Vagina (tissue), 2 donors: ENCODE measurements at regions not wholly inside any gene's neighbourhood (a gene's known extent, or its start where the extent isn't known, plus 50 kb on each side); places are given as distances from the start of the nearest gene placed in this dataset.

ENCODE experiments used
- DNase-seq, 2 donors: peaks; one replicate each; pipeline ENCODE4 v3.0.0-alpha.2; 2017; ENCODE audit errors: extremely low spot score in 2 of 2
- H3K27ac ChIP-seq: fragments of 200-600 bp; sonication (generic); one replicate; pipeline ENCODE4 v1.5.1; 2019
- H3K27me3 ChIP-seq: fragments of 200-600 bp; sonication (generic); one replicate; pipeline ENCODE4 v1.5.1; 2019
- H3K36me3 ChIP-seq, 2 donors: fragments of 200-600 bp; sonication (generic); one replicate each; pipeline ENCODE4 v1.5.1; 2017 to 2019
- H3K4me1 ChIP-seq: fragments of 200-600 bp; sonication (generic); one replicate; pipeline ENCODE4 v1.5.1; 2019
- H3K4me3 ChIP-seq, 2 donors: fragments of 200-600 bp; sonication (generic); 1 replicate in 1 of 2; 2 replicates in 1 of 2; pipeline ENCODE4 v1.5.1; 2016 to 2019
- H3K9me3 ChIP-seq: fragments of 200-600 bp; sonication (generic); one replicate; pipeline ENCODE4 v1.5.1; 2019
- POLR2A ChIP-seq, 2 donors: fragments of 450-650 bp; IDR thresholded peaks; one replicate each; pipeline ENCODE4 v1.6.1; 2017; ENCODE audit warnings: antibody characterized with exemption in 2 of 2, mild to moderate bottlenecking in 2 of 2, moderate library complexity in 2 of 2
- POLR2AphosphoS5 ChIP-seq, 2 donors: sonication (generic); formaldehyde crosslinking; IDR thresholded peaks; one replicate each; pipeline ENCODE4 v1.9.0; 2017; ENCODE audit warnings: antibody characterized with exemption in 2 of 2, mild to moderate bottlenecking in 2 of 2, low read depth in 1 of 2; ENCODE audit not compliant: insufficient read depth in 1 of 2
- intact Hi-C: fragments of 100-400 bp; cut with DNase I; formaldehyde crosslinking; loops from one replicate; pipeline ENCODE4 v1.15.1; 2023
- TF ChIP-seq, protein P1 (sequence below), 3 experiments: fragments of 450-650 bp in 2 of 3; fragments of 200-600 bp in 1 of 3; sonication (generic) in 1 of 3; IDR thresholded peaks; one replicate each; pipeline ENCODE4 v1.5.1; 2017 to 2019; ENCODE audit warnings: antibody characterized with exemption in 3 of 3, mild to moderate bottlenecking in 2 of 3, moderate library complexity in 2 of 3

DNA sequence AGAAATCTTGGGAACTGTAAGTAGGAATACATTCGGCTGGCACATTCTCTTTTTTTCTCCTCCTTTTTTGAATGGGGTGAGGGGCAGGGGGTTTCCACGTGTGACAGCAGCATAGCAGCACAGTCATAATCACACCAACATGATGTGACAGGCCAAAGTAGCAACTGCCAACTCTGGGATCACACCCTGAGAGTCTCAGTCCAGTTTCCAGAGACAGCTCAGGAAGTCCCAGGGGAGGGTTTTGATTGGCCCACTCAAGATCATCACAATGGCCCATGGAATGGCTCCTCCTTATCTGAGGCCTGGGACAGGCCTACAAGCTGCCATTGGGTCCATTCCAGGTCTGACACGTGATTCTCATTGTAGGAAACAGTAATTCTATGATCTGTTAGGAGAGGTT is 207.1 kb upstream of the ASIC2 start:
- Histone ChIP-seq H3K27me3 (no peaks in the 10 kb centered on the region), H3K4me1 (peaks cover 10% of the 10 kb centered on the region), H3K4me3 (no peak overlapping the region), H3K36me3 (no peaks in the 10 kb centered on the region), H3K27ac (no peak overlapping the region), H3K9me3 (no peaks in the 10 kb centered on the region)
- TF ChIP-seq POLR2A (IDR thresholded peaks at IDR 0.05) (no peak), POLR2AphosphoS5 (IDR thresholded peaks at IDR 0.05; ENCODE audit: insufficient read depth in 1 of 2, low read depth in 1 of 2) (no peak)
- TF ChIP-seq, protein P1, sequence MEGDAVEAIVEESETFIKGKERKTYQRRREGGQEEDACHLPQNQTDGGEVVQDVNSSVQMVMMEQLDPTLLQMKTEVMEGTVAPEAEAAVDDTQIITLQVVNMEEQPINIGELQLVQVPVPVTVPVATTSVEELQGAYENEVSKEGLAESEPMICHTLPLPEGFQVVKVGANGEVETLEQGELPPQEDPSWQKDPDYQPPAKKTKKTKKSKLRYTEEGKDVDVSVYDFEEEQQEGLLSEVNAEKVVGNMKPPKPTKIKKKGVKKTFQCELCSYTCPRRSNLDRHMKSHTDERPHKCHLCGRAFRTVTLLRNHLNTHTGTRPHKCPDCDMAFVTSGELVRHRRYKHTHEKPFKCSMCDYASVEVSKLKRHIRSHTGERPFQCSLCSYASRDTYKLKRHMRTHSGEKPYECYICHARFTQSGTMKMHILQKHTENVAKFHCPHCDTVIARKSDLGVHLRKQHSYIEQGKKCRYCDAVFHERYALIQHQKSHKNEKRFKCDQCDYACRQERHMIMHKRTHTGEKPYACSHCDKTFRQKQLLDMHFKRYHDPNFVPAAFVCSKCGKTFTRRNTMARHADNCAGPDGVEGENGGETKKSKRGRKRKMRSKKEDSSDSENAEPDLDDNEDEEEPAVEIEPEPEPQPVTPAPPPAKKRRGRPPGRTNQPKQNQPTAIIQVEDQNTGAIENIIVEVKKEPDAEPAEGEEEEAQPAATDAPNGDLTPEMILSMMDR (IDR thresholded peaks at IDR 0.05), result no peak
- DNase-seq, result no peak
- intact Hi-C loops, result no loop called here

- no peak overlapping the region for H3K4me3 ChIP-seq
- no peak overlapping the region for H3K27ac ChIP-seq
- H3K27me3 ChIP-seq, result no peaks in the 10 kb centered on the region
- no peak for DNase-seq
- intact Hi-C loops, result no loop called here
- H3K9me3 ChIP-seq, result no peaks in the 10 kb centered on the region
- no peak for TF ChIP-seq POLR2A (IDR thresholded peaks at IDR 0.05)
- TF ChIP-seq, protein P1 (IDR thresholded peaks at IDR 0.05), result no peak
- no peak for TF ChIP-seq POLR2AphosphoS5 (IDR thresholded peaks at IDR 0.05; ENCODE audit: insufficient read depth in 1 of 2, low read depth in 1 of 2)
- H3K4me1 ChIP-seq, result peaks cover 10% of the 10 kb centered on the region
- no peaks in the 10 kb centered on the region for H3K36me3 ChIP-seq
These were observed 208.1 kb upstream of the ASIC2 start for GRCh38 chr17:33501185-33501584.

- DNase-seq, result no peak
- intact Hi-C loops, result no loop called here
- TF ChIP-seq, protein P1 (IDR thresholded peaks at IDR 0.05), result no peak
- TF ChIP-seq POLR2AphosphoS5 (IDR thresholded peaks at IDR 0.05; ENCODE audit: insufficient read depth in 1 of 2, low read depth in 1 of 2) (no peak), POLR2A (IDR thresholded peaks at IDR 0.05) (no peak)
- Histone ChIP-seq H3K4me3 (no peak overlapping the region), H3K9me3 (no peaks in the 10 kb centered on the region), H3K36me3 (no peaks in the 10 kb centered on the region), H3K27me3 (no peaks in the 10 kb centered on the region), H3K27ac (no peak overlapping the region), H3K4me1 (no peaks in the 10 kb centered on the region)
These were observed 211.5 kb upstream of the ASIC2 start for GRCh38 chr17:33504571-33504970.

DNA sequence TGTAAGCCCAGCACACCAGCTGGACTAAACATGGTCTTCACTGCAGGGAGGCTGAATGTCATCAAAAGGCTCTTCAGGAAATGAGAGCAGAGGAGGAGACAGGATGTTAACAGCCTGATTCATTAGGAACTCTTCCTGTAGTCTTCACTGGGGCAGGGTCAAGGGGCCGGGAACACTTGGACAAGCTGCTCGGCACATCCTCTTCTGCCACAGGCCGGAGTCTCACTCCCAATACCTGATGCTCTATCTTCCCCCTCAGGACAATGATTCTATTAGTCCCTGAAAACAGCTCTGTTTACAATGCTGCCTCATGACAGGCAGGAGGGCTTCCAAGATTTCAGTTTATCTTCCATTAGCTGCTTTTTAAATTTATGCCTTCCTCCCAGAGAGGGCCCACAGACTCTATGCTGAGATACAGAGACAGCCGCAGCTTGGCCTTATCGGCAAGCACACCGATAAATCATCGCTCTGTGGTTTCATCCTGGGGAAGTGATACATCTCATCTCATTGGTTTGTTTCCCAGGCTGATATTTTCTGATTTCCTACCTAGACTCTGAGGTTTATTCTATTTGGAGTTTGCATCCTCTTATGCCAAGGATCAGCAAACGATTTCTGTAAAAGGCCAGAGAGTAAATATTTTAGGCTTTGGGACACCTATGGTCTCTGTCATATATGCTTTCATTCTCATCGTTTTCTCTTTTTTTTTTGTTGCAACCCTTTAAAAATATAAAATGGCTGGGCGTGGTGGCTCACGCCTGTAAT is 214.0 kb upstream of the ASIC2 start:
- no peaks in the 10 kb centered on the region for H3K4me1 ChIP-seq
- H3K4me3 ChIP-seq, result no peak overlapping the region
- H3K27me3 ChIP-seq, result no peaks in the 10 kb centered on the region
- no peaks in the 10 kb centered on the region for H3K36me3 ChIP-seq
- no peaks in the 10 kb centered on the region for H3K9me3 ChIP-seq
- H3K27ac ChIP-seq, result peak overlapping the region; percentile 8
- DNase-seq, result no peak
- intact Hi-C loops, result no loop called here
- no peak for TF ChIP-seq POLR2AphosphoS5 (IDR thresholded peaks at IDR 0.05; ENCODE audit: insufficient read depth in 1 of 2, low read depth in 1 of 2)
- TF ChIP-seq, protein P1 (IDR thresholded peaks at IDR 0.05), result no peak

- Histone ChIP-seq H3K27me3 (no peaks in the 10 kb centered on the region), H3K4me3 (no peak overlapping the region), H3K36me3 (no peaks in the 10 kb centered on the region), H3K27ac (peak overlapping the region; percentile 8), H3K9me3 (no peaks in the 10 kb centered on the region), H3K4me1 (no peaks in the 10 kb centered on the region)
- TF ChIP-seq, protein P1 (IDR thresholded peaks at IDR 0.05), result no peak
- TF ChIP-seq POLR2A (IDR thresholded peaks at IDR 0.05), result no peak
- TF ChIP-seq POLR2AphosphoS5 (IDR thresholded peaks at IDR 0.05; ENCODE audit: insufficient read depth in 1 of 2, low read depth in 1 of 2), result no peak
- intact Hi-C loops, result no loop called here
- DNase-seq, result no peak
These were observed 215.1 kb upstream of the ASIC2 start for GRCh38 chr17:33508215-33508614.
